ENCODE measurements at regions not wholly inside any gene's neighbourhood (a gene's known extent, or its start where the extent isn't known, plus 50 kb on each side); places are given as distances from the start of the nearest gene placed in this dataset.
"Not testable (repeated sequence)": the region's sequence is repeated elsewhere in the genome, so short reads cannot be mapped to it uniquely, and the experiment has no call there.

DNA sequence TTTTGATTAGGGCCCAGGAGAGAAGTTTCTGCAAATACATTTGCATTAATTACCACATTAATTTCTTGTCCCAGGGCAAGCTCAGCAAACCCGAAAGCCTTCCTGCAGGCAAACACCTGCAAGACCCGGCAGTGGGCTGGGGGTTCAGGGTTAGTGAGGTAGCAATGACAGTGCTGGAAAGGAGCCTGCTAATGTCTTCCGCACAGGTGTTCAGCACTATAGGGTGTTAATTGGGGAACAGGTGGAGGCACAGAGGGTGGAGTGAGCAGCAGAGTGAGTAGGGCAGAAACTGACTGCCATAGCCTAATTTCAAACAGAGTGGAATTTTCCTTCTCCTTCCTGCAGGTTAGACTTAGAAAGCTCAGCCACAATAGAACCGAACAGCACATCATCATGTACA lies 50.9 kb upstream of the UBASH3B start:
- DNase-seq (ENCODE audit: low read depth in 2 of 2) = no peak

DNA sequence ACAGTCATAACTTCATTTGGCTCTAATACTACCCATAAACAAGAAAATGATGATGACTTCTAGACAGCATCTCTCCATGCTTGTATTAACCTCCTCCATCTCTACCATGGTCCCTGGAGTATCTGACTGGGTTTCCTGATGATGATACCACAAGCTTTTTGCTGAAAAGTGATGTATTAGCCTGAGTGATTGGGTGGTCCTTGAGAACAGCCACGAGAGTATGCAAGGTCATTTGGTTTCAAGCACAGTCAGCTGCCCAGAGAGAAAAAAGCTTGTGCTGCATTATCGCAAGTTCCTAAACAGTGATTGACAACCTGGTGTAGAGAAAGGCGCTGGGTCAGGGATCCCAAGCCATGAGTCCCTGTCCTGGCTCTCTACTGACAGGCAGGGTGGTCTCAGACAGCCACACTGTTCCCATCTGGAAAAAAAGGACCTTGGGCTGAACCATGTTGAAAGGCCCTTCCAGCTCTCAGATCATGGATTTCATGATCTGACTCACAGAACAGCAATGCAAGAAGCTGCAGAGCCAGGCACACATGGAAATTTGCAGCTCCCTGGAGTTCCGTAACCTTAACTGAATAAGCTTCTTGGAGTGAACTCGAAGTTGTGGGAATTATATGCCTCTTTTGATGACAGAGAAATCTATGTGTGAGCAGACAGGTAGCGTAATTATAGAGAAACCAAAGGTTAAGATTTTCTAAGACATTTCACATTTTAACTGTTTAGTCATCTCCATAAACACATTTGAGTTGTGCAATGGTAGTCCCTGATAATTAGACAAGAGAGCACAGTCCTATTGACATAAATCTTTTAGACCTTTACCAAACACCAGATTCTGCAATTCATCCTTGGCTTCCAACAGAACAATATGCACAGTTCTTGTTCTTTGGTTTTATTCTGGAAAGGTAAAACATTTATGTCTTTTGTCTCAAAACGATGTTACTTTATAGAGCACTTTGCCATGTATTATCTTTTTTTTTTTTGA lies 54.1 kb upstream of the UBASH3B start:
- peak; percentile 94 to 95 for DNase-seq (ENCODE audit: low read depth in 2 of 2)

DNA sequence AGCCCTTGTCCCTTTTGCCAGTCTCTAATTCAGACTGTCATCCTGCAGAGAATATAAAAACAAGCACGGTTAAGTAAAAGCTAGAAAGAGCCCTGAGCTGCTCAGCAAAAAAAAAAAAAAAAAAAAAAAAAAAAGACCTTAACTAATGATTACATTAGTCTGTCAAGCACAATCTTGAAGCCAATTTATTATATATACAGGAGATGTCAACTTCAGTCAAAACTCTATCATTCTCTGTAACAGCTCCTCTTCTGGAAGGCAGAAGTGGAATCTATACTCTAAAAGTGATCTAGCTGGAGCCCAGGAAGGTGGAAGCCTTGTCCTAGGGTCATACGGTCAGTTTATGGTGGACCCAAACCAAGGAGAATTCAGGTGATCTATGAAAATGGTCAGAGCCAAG lies 55.2 kb upstream of the UBASH3B start:
- no peak for DNase-seq (ENCODE audit: low read depth in 2 of 2)

DNA sequence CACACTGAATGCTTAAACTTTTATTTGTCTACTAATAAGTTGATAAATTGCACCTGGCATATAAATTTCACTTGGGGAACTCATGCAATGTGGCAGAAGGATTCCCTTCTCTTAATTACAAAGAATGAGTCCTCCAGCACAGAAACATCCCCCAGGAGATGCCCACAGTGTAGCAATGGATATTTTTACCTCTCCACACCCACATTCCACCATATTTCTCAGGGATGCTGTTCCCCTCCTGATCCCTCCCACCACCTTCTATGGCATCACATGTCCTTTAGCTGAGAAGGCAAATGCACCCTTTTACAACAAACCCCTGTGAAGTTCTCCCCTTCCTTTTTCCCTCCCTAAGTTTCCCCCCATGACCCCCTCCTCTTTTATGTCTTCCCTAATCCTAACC lies 56.1 kb upstream of the UBASH3B start:
- no peak for DNase-seq (ENCODE audit: low read depth in 2 of 2)

DNA sequence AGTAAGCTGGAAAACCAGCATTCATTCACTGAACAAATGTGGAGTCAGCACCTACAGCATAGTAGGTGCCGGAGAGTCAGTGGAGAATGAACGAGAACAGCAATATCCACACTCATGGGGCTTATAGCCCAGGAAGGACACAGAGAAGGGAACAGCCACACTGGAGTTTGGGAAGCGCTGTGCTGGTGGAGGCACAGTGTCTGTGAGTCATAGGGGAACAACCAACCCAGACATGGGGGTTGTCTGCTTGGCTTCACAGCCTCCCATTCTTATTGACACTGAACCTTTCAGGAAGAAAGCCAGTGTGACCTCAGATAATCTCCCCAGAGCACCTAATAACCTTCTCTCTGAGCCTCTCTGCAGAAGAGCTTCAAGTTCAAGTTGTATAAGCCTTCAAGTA lies 56.6 kb upstream of the UBASH3B start:
- DNase-seq (ENCODE audit: low read depth in 2 of 2) = no peak

DNA sequence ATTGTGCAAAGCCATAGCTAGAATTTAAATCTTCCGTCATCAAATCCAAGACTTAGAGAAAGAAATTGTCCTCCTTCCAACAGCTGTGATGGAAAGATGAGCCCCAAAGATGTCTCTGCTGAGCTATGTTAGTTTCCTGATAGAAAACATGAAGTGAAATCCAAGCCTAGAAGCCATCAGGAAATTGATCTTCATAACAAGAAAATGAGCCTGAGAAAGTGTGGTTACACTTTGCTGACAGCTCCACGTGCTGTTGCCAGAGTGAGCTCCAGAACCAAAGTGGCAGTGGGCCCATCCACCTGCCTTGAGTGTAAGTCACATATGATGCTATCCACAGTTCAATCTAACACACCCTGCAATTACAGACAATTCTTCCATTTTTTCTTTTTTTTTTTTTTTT lies 58.0 kb upstream of the UBASH3B start:
- no peak for DNase-seq (ENCODE audit: low read depth in 2 of 2)

DNA sequence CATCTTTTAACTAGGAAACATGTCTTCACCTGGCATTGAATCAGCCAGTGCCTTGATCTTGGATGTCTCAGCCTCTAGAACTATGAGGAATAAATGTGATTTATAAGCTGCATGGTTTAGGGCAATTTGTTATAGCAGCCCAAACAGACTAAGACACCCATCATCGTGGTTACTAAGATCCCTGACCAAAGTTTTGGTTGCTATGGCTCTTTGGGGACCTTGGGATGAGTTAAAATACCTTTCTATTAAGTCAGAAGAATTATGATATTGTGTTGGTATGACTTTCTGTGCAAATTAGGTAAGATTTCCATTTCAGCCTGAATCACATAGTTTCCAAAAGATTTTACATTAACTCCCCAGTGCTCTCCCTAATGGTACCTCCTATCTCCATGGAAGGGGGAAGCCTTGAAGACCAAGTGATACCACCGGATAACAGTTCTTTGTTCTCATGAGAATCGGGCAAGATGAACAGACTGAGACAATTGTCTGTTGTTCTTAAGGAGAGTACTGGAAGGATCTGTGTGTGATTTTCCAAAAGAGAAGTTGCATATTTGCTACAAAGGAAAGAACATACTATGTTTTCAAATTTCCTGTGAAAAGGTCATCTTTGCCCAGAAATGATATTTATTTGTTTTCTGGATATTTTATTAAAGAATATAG lies 60.4 kb upstream of the UBASH3B start:
- DNase-seq (ENCODE audit: low read depth in 2 of 2) = no peak

DNA sequence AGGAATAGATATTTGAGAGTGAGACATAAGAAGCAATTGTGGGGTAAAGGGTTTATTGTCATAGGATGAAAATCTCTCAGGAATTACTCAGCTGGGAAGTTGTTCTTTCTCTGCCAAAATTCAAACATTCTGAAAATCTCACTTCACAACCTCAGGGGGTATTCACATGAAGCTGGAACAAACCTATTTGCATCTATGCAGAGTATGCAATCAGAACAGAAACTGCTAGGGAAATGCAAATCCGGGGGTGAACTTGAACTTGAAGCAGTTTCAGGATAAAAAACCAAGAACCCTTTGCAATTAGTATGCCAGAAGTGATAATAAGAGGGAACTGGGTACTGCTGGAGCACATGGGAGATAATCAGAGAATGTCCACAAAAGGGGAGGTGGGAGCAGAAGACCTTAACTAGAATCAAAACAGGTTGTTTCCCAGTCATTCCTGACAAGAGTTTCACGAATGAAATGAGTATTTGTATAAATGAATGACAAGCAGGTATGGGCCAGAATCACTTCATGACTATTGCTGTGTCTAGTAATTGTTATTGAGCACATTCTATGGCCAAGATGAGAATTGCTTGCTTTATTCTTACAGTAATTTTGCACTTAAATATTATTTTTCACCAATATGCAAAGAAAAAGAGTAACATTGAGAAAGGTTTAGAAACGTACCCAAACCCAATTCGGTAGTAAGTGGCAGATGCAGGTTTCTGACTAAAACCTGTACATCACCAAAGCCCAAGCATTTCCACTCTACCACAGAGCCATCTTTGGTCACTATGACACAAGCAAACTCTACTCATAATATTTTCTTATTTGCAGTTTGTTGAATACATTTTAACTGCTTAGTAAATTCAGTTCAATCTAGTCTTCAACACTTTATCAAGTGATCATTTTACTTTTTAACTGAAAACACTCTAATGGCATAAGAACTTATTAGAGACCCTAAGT lies 61.8 kb upstream of the UBASH3B start:
- no peak for DNase-seq (ENCODE audit: low read depth in 2 of 2)

DNA sequence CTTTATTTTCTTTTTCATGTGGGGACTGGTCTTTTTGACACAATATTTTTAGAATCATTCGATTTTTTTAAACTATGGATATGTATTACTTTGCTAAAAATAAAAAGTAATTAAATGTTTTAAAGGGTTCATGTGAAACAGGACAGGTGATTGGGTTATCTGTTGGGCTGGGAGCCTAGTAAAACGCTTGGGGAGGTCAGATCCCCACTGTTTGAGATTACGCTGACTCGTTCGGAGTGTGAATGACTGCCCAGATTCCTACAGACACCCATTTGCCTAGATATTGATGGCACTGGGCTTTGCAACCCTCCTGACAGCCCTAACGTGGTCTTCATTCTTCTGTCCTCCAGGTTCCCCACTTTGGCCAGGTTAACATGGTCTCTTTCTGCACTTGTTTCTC lies 62.9 kb upstream of the UBASH3B start:
- DNase-seq (ENCODE audit: low read depth in 2 of 2) = no peak

DNA sequence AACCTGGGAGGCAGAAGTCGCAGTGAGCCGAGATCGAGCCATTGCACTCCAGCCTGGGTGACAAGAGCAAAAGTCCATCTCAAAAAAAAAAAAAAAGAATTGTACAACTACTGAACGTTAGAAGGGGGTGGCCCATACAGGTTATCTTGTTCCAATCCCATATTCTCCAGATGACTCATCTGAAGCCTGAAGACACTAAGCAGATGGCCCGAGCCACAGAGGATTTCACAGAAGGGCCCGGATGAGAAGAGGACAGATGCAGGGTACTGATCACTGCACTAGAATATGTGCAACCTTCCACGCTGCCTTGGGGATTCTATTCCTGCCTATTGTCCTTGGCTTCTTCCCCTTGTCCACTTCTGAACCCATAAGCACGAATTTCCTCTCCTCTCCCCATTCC lies 70.9 kb upstream of the UBASH3B start:
- DNase-seq (ENCODE audit: low read depth in 2 of 2) = no peak

DNA sequence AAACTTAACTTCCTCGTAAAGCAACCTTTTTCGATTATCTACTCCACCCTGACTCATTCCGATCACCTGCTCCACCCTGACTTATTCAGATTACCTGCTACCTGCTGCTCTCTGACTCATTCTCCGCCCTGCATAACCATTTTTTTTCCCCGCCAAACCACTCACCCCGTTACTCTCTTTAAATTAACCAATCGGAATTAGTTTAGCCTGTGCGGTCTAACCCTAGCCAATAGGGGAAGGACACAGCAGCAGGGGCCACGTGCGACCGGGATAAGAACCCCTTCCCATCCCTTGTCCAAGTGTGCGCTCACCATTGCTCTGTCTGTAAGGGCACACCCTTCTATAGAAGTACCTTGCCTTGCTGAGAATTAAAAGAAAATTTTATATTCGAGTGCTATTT lies 75.5 kb upstream of the UBASH3B start:
- DNase-seq (ENCODE audit: low read depth in 2 of 2) = not testable (repeated sequence)

DNA sequence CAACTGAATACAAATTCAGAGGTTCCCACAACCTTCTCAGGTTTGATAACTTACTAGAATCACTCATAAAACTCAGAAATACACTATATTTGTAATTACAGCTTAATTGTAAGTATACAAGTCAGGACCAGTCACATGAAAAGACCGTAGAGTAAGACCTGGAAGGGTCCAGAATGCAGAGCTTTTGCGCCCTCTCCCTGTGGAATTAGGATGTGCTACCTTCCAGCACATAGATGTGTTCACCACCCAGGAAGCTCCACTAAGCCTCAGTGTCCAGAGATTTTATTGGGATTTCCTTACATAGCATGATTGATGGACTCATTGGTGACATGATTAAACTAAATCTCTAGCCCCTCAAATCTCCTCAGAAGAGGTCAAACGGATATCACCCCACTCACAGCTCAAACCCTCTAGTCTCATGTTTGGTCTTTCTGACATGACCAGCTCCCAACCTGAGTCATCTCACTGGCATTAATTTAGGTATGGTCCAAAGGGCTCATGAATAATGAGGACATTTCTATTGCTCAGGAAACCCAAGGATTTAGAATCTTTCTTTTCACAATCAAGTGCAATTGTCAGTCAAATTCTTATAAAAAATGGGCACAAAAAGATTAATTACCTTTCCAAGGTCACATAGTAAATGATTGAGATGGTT lies 77.2 kb upstream of the UBASH3B start:
- no peak for DNase-seq (ENCODE audit: low read depth in 2 of 2)

DNA sequence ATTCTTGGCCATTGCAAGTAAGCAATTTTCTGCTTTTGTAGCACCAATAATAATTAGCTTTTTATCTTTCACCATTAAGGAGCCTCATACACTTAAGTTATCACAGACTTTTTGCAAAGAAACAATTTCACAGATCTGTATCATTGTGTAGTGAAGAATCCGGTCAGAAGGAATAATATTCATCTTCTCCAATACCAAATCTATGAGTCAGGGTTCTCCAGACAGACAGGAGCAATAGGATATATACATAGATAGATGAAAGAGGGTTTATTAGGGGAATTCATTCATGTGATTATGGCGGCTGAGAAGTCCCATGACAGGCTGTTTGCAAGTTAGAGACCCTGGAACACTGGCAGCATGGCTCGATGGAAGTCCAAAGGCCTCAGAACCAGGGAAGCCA lies 82.9 kb upstream of the UBASH3B start:
- DNase-seq (ENCODE audit: low read depth in 2 of 2) = no peak

DNA sequence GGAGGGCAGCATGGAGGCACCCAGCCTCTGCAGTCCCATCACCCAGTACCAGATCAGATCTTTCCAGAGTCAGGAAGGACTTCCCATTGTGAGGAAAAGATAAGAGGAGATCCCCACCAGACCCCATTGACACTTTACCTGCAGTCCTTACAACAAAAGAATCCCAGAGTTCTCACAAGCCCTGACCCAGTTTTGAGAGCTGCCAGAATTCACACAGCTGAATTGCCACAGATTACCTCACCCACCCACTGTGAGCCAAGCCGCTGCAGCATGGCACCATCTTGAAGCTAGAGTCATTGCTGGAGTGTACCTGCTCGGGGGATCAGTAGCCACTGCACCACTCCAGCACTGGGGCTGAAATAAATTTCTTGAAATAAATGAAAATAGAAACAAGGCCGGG lies 91.8 kb upstream of the UBASH3B start:
- DNase-seq (ENCODE audit: low read depth in 2 of 2) = no peak

DNA sequence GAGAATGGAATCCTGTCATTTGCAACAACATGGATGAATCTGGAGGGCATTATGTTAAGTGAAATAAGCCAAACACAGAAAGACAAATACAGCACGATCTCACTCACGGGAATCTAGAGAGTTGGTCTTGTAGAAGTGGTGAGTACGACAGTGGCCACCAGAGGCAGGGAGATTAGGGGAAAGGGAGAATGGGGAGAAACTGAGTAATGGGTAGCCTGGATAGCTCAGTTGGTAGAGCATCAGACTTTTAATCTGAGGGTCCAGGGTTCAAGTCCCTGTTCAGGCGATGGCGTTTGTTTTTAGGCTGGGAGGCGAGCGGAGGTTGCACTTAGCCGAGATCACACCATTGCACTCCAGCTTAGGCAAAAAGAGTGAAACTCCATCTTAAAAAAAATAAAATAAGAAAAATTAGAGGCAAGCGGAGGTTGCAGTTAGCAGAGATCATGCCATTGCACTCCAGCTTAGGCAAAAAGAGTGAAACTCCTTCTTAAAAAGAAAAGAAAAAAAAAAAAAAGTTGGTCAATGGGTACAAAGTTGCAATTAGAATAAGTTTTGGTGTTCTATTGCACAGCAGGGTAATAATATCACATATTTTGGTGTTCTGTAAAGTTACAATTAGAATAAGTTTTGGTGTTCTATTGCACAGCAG lies 95.7 kb upstream of the UBASH3B start:
- DNase-seq (ENCODE audit: low read depth in 2 of 2) = no peak

DNA sequence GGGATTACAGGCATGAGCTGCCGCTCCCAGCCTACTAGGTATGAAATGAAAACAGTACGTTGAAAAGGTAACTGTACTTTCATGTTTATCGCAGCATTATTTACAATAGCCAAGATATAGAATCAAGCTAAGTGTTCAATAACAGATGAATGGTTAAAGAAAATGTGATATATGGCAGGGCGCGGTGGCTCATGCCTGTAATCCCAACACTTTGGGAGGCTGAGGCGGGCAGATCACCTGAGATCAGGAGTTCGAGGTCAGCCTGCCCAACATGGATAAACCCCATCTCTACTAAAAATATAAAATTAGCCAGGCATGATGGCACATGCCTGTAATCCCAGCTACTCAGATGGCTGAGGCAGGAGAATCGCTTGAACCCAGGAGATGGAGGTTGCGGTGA lies 96.3 kb upstream of the UBASH3B start:
- DNase-seq (ENCODE audit: low read depth in 2 of 2) = not testable (repeated sequence)

DNA sequence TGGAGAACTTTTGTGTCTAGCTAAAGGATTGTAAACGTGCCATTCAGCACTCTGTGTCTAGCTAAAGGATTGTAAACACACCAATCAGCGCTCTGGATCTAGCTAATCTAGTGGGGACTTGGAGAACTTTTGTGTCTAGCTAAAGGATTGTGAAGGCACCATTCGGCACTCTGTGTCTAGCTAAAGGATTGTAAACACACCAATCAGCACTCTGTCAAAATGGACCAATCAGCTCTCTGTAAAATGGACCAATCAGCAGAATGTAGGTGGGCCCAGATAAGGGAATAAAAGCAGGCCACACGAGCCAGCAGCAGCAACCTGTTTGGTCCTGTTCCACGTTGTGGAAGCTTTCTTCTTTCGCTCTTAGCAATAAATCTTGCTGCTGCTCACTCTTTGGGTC lies 98.4 kb upstream of the UBASH3B start:
- DNase-seq (ENCODE audit: low read depth in 2 of 2) = not testable (repeated sequence)

DNA sequence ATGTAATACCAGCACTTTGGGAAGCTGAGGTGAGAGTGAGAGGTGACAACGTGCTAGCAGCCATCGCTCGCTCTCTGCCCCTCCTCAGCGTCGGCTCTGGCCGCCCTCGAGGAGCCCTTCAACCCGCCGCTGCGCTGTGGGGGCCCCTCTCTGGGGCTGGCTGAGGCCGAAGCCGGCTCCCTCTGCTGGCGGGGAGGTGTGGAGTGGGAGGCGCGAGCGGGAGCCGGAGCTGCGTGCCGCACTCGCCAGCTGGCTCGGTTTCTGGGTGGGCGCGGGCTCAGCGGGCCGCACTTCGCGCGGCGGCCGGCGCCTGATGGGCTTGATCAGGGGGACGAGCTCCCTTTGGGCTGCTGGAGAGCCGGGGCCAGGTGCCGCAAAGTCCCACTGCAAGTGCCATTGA lies 98.9 kb upstream of the UBASH3B start:
- DNase-seq (ENCODE audit: low read depth in 2 of 2) = peak in 1 of 2 experiments; percentile 6

DNA sequence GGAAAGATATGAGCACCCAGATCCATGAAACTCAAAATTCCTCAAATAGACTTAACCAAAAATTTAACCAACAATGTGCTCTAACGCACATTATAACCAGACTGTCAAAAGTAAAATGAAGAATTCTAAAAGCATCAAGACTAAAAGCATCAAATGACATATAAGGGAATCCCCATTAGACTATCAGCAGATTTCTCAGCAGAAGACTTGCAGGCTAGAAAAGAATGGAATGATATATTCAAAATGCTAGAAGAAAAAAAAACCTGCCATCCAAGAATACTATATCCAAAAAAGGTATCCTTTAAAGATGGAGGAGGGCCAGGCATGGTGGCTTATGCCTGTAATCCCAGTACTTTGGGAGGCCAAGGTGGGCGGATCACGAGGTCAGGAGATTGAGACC lies 117.5 kb upstream of the UBASH3B start:
- no peak for DNase-seq (ENCODE audit: low read depth in 2 of 2)

DNA sequence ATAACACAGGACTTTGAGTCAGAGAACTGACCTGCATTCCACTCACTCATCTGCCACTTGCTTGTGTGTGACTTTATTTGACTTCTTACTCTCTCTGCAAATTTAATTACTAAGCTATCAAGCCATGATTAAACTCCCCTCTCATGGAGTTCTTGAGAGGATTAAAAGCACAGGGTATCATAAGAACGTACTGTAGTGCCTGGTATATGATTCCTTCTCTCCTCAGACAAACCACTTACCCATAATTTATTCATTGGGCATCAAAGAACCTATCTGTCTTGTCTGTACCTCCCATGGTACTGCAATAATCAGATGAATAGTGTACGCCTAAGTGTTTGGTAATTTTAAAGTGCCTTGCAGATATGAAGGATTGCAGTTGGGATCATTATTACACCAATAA lies 130.6 kb upstream of the UBASH3B start:
- no peak for DNase-seq (ENCODE audit: low read depth in 2 of 2)

All from fibroblast of skin of left quadriceps (primary cell).